Hepatocyte (in vitro differentiated cells): ENCODE measurements at regions not wholly inside any gene's neighbourhood (a gene's known extent, or its start where the extent isn't known, plus 50 kb on each side); places are given as distances from the start of the nearest gene placed in this dataset.

ENCODE experiments used
- EZH2 ChIP-seq: fragments of 200-600 bp; sonication (generic); IDR thresholded peaks from 2 replicates; pipeline ENCODE4 v1.6.1; 2016; ENCODE audit warnings: antibody characterized with exemption, mild to moderate bottlenecking, borderline replicate concordance
- EZH2phosphoT487 ChIP-seq: fragments of 200-600 bp; sonication (generic); IDR thresholded peaks from one replicate; pipeline ENCODE4 v1.6.1; 2018; ENCODE audit warnings: antibody characterized with exemption, mild to moderate bottlenecking, low read depth, moderate library complexity; ENCODE audit not compliant: unreplicated experiment, severe bottlenecking
- TF ChIP-seq, protein P1 (sequence below): fragments of 200-600 bp; sonication (generic); IDR thresholded peaks from 2 replicates; pipeline ENCODE4 v1.5.1; 2016; ENCODE audit warnings: antibody characterized with exemption, mild to moderate bottlenecking; ENCODE audit not compliant: poor library complexity

DNA sequence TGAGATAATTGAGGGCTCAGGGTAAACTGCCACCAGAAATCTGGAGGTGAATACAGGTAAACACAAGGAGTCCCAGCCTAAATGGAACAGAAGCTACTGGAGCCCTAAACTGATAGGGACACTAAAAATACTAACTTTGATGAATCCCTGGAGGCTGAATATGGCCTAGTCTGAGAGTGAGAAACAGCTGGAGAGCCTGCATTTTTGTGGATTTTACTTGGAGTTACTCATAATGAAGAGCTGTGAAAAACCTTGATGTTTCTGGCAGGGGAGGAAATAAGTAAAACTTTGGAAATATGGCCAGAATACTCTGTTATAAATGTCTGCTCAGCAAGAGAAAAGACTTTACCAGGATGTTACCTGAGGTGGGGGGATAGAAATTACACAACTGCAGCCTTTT lies 164.4 kb downstream of the LIPI start:
- TF ChIP-seq, protein P1, sequence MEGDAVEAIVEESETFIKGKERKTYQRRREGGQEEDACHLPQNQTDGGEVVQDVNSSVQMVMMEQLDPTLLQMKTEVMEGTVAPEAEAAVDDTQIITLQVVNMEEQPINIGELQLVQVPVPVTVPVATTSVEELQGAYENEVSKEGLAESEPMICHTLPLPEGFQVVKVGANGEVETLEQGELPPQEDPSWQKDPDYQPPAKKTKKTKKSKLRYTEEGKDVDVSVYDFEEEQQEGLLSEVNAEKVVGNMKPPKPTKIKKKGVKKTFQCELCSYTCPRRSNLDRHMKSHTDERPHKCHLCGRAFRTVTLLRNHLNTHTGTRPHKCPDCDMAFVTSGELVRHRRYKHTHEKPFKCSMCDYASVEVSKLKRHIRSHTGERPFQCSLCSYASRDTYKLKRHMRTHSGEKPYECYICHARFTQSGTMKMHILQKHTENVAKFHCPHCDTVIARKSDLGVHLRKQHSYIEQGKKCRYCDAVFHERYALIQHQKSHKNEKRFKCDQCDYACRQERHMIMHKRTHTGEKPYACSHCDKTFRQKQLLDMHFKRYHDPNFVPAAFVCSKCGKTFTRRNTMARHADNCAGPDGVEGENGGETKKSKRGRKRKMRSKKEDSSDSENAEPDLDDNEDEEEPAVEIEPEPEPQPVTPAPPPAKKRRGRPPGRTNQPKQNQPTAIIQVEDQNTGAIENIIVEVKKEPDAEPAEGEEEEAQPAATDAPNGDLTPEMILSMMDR: no peak
- TF ChIP-seq EZH2 (no peak), EZH2phosphoT487 (no peak)
